HFFc6 (cell line): ENCODE measurements at regions not wholly inside any gene's neighbourhood (a gene's known extent, or its start where the extent isn't known, plus 50 kb on each side); places are given as distances from the start of the nearest gene placed in this dataset.

ENCODE experiments used
- DNase-seq: peaks from one replicate; pipeline ENCODE4 v3.0.0-alpha.2; 2018
- H3K27ac Mint-ChIP-seq: 2 replicates; pipeline ENCODE4 v1.8.0; 2020; ENCODE audit warnings: mild to moderate bottlenecking, mixed read lengths
- H3K27me3 Mint-ChIP-seq: 2 replicates; pipeline ENCODE4 v1.8.0; 2021; ENCODE audit warnings: mild to moderate bottlenecking, moderate library complexity, mixed read lengths; ENCODE audit not compliant: insufficient read depth
- H3K36me3 Mint-ChIP-seq: 2 replicates; pipeline ENCODE4 v1.8.0; 2021; ENCODE audit warnings: low read depth, mixed read lengths
- H3K4me1 Mint-ChIP-seq: 2 replicates; pipeline ENCODE4 v1.8.0; 2020; ENCODE audit warnings: low read depth, mixed read lengths
- H3K4me3 Mint-ChIP-seq: 2 replicates; pipeline ENCODE4 v1.8.0; 2020; ENCODE audit warnings: mild to moderate bottlenecking, moderate library complexity, mixed read lengths
- H3K9me3 Mint-ChIP-seq: 2 replicates; pipeline ENCODE4 v1.8.0; 2020; ENCODE audit warnings: mild to moderate bottlenecking, mixed read lengths
- TF ChIP-seq, protein P1 (sequence below): fragments of 200-600 bp; sonication (generic); IDR thresholded peaks from 2 replicates; pipeline ENCODE4 v1.5.0; 2021; ENCODE audit warnings: antibody characterized with exemption, mild to moderate bottlenecking

DNA sequence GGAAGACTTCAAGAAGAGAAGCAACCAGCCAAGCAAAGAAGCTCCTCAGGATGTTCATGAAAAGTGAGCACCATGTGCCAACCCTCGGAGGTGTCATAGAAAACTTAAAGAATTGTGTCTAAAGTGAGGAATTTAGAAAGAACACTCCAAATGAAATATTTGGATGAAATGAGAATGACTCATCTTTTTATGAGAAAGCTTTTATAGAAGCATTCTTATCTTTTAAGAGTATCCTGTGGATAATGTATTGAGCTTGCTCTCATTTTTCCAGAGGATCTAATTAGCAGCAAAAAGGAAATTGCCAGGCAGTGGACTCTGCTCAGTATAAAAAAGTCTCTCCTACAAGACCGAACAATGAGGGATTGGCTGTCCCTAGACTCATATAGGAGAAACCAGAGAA lies 454.9 kb downstream of the LRIG3 start:
- DNase-seq: peak; percentile 26
- Mint-ChIP-seq H3K27me3 (no peaks in the 10 kb centered on the region; the same call in none of the 2 replicates), H3K9me3 (peaks cover 13% of the 10 kb centered on the region), H3K27ac (peak overlapping the region; percentile 31), H3K4me1 (peaks cover 25% of the 10 kb centered on the region), H3K4me3 (no peak overlapping the region), H3K36me3 (peaks cover 14% of the 10 kb centered on the region)
- TF ChIP-seq, protein P1, sequence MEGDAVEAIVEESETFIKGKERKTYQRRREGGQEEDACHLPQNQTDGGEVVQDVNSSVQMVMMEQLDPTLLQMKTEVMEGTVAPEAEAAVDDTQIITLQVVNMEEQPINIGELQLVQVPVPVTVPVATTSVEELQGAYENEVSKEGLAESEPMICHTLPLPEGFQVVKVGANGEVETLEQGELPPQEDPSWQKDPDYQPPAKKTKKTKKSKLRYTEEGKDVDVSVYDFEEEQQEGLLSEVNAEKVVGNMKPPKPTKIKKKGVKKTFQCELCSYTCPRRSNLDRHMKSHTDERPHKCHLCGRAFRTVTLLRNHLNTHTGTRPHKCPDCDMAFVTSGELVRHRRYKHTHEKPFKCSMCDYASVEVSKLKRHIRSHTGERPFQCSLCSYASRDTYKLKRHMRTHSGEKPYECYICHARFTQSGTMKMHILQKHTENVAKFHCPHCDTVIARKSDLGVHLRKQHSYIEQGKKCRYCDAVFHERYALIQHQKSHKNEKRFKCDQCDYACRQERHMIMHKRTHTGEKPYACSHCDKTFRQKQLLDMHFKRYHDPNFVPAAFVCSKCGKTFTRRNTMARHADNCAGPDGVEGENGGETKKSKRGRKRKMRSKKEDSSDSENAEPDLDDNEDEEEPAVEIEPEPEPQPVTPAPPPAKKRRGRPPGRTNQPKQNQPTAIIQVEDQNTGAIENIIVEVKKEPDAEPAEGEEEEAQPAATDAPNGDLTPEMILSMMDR: no peak

GRCh38 chr12:58470266-58471010 lies 449.9 kb downstream of the LRIG3 start:
- Mint-ChIP-seq H3K27me3 (no peaks in the 10 kb centered on the region; the same call in 1 of the 2 replicates), H3K4me1 (peaks cover 14% of the 10 kb centered on the region), H3K9me3 (peaks cover 17% of the 10 kb centered on the region), H3K27ac (no peak overlapping the region), H3K36me3 (peaks cover 14% of the 10 kb centered on the region), H3K4me3 (no peak overlapping the region)
- TF ChIP-seq, protein P1: no peak
- DNase-seq: no peak

GRCh38 chr12:58479401-58479800 lies 440.9 kb downstream of the LRIG3 start:
- Mint-ChIP-seq H3K27me3 (no peaks in the 10 kb centered on the region; the same call in 1 of the 2 replicates), H3K27ac (no peak overlapping the region), H3K36me3 (no peaks in the 10 kb centered on the region), H3K4me3 (no peak overlapping the region), H3K4me1 (peaks cover 6% of the 10 kb centered on the region; the same call in 1 of the 2 replicates), H3K9me3 (0 out of 2 replicates have a peak, but pooled peaks cover 4% of the 10 kb centered on the region)
- TF ChIP-seq, protein P1: no peak
- DNase-seq: no peak

DNA sequence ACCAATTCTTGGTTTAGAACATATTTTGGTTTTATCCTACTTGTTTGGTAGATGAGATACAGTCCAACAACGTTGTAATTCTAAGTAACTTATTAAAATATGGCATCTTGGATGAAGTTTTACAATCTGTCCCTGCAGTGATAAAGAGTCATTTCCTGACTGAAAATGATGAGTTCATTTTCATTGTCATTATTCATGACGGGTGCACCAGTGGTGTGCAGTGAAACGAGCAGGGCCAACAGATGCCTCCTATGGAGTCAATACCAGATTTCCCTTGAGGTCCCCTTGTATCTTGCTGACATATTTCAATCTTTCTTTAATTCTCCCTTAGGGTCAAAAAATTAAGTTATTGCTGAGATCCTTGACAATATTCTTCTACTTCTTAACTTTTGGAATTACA lies 438.5 kb downstream of the LRIG3 start:
- Mint-ChIP-seq H3K27me3 (no peaks in the 10 kb centered on the region), H3K4me1 (peaks cover 11% of the 10 kb centered on the region), H3K36me3 (no peaks in the 10 kb centered on the region), H3K4me3 (no peak overlapping the region), H3K27ac (no peak overlapping the region), H3K9me3 (no peaks in the 10 kb centered on the region)
- no peak for DNase-seq
- TF ChIP-seq, protein P1: no peak

DNA sequence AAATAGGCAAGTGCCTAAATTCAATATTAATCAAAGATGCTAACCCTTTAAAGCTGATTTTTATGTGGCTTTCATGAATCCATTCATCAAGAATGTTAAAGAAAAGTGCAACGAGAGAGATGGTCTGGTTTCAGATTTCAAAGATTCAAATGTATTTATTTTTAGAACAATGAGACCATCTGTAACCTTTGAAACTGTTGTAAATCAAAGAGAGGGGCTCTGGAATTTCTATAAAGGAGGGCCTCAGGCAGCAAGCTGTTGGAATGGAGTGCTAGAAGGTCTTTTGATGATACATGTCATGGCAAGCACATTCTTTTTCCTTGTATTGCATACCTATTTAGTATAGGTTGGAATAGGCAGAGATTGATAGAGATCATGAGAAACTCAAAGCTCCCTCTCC lies 433.0 kb downstream of the LRIG3 start:
- H3K4me3 Mint-ChIP-seq: no peak overlapping the region
- no peaks in the 10 kb centered on the region for H3K36me3 Mint-ChIP-seq
- peak overlapping the region; percentile 4; the same call in 1 of the 2 replicates for H3K27ac Mint-ChIP-seq
- no peak for DNase-seq
- peaks cover 26% of the 10 kb centered on the region for H3K4me1 Mint-ChIP-seq
- TF ChIP-seq, protein P1: no peak
- no peaks in the 10 kb centered on the region for H3K27me3 Mint-ChIP-seq
- no peaks in the 10 kb centered on the region for H3K9me3 Mint-ChIP-seq
